Naive thymus-derived CD8-positive, alpha-beta T cell (primary cell): ENCODE measurements at regions not wholly inside any gene's neighbourhood (a gene's known extent, or its start where the extent isn't known, plus 50 kb on each side); places are given as distances from the start of the nearest gene placed in this dataset.

ENCODE experiments used
- ATAC-seq, 2 donors: fragments of 150-1000 bp; cut with Tn5 transposase in 1 of 2; sonication (Bioruptor Pico), chemical (Tn5 transposase) in 1 of 2; 1 replicate in 1 of 2; 2 replicates in 1 of 2; pipeline ENCODE4 v1.10.0; 2021; ENCODE audit warnings: mild to moderate bottlenecking in 2 of 2, moderate library complexity in 2 of 2
- POLR2A ChIA-PET: fragments of 350-600 bp; sonication (Branson Sonifier 250); formaldehyde crosslinking; loops from one replicate; lab custom pipeline; 2021; ENCODE audit warnings: antibody characterized with exemption; lab: Charles Lee
- DNase-seq, 10 donors: peaks; one replicate each; pipeline versions ENCODE4 v3.0.0 to v3.0.0-alpha.2; 2020 to 2022
- H3K27ac Mint-ChIP-seq, 10 donors: one replicate each; pipeline ENCODE4 v1.8.0; 2020 to 2022; ENCODE audit warnings: mild to moderate bottlenecking in 10 of 10, mixed read lengths in 10 of 10, moderate library complexity in 4 of 10, inconsistent platforms in 1 of 10
- H3K27me3 Mint-ChIP-seq, 5 donors: one replicate each; pipeline ENCODE4 v1.8.0; 2021 to 2022; ENCODE audit warnings: mixed read lengths in 5 of 5
- H3K36me3 Mint-ChIP-seq, 3 donors: one replicate each; pipeline ENCODE4 v1.8.0; 2020 to 2022; ENCODE audit warnings: mixed read lengths in 3 of 3, mild to moderate bottlenecking in 2 of 3, inconsistent platforms in 1 of 3
- H3K4me1 Mint-ChIP-seq, 4 donors: one replicate each; pipeline ENCODE4 v1.8.0; 2021 to 2022; ENCODE audit warnings: mixed read lengths in 4 of 4
- H3K4me3 Mint-ChIP-seq, 10 donors: one replicate each; pipeline ENCODE4 v1.8.0; 2020 to 2022; ENCODE audit warnings: mild to moderate bottlenecking in 10 of 10, mixed read lengths in 10 of 10, moderate library complexity in 6 of 10, inconsistent platforms in 1 of 10
- H3K9me3 Mint-ChIP-seq, 9 donors: one replicate each; pipeline ENCODE4 v1.8.0; 2020 to 2022; ENCODE audit warnings: mixed read lengths in 9 of 9, mild to moderate bottlenecking in 3 of 9, inconsistent platforms in 1 of 9, moderate library complexity in 1 of 9

GRCh38 chr13:54841682-54842081 lies 1813.1 kb downstream of the OLFM4 start:
- Mint-ChIP-seq H3K27me3 (no peaks in the 10 kb centered on the region), H3K9me3 (peaks cover 0 to 12% (median 6%) of the 10 kb centered on the region in 9 donors), H3K36me3 (no peaks in the 10 kb centered on the region), H3K27ac (no peak overlapping the region), H3K4me1 (no peaks in the 10 kb centered on the region), H3K4me3 (no peak overlapping the region)
- DNase-seq (no peak), ATAC-seq (no peak)
- POLR2A ChIA-PET, result no interaction called here

GRCh38 chr13:54845351-54845965 lies 1816.8 kb downstream of the OLFM4 start:
- POLR2A ChIA-PET, result no interaction called here
- ATAC-seq, result no peak
- H3K27me3 Mint-ChIP-seq, result no peaks in the 10 kb centered on the region
- no peaks in the 10 kb centered on the region for H3K36me3 Mint-ChIP-seq
- DNase-seq, result no peak
- no peak overlapping the region for H3K27ac Mint-ChIP-seq
- no peak overlapping the region for H3K4me3 Mint-ChIP-seq
- H3K4me1 Mint-ChIP-seq, result no peaks in the 10 kb centered on the region
- H3K9me3 Mint-ChIP-seq, result peaks cover 2 to 11% (median 6%) of the 10 kb centered on the region in 9 donors

GRCh38 chr13:54852831-54853230 lies 1824.2 kb downstream of the OLFM4 start:
- H3K36me3 Mint-ChIP-seq, result no peaks in the 10 kb centered on the region
- DNase-seq (no peak), ATAC-seq (no peak)
- POLR2A ChIA-PET, result no interaction called here
- peaks cover 5 to 22% (median 8%) of the 10 kb centered on the region in 9 donors for H3K9me3 Mint-ChIP-seq
- H3K27ac Mint-ChIP-seq, result no peak overlapping the region
- H3K4me1 Mint-ChIP-seq, result no peaks in the 10 kb centered on the region
- no peak overlapping the region for H3K4me3 Mint-ChIP-seq
- H3K27me3 Mint-ChIP-seq, result no peaks in the 10 kb centered on the region

- ATAC-seq (no peak), DNase-seq (no peak)
- Mint-ChIP-seq H3K36me3 (no peaks in the 10 kb centered on the region), H3K4me3 (no peak overlapping the region), H3K9me3 (peaks cover 0 to 28% (median 14%) of the 10 kb centered on the region in 9 donors), H3K27ac (no peak overlapping the region), H3K27me3 (no peaks in the 10 kb centered on the region), H3K4me1 (no peaks in the 10 kb centered on the region)
- POLR2A ChIA-PET, result no interaction called here
These were observed 1831.2 kb downstream of the OLFM4 start for GRCh38 chr13:54859827-54860226.

DNA sequence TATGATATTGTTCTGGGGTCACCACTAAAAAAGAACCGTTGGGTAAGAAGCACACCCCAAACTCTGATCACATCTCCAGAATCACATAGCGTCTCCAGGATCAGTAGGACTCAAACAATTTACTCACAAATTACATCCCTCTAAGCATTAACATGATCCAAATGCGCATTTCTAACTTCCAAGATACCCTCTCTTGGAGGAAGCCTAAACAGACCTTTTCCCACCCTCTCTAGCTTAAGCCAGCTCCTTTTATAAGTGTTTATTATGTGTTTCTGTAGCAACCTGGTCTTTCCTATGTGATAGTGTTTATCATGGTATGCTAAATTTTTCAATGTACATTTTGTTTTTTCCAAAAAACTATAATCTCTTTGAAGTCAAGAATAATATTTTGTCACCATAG lies 1846.5 kb downstream of the OLFM4 start:
- H3K4me1 Mint-ChIP-seq, result no peaks in the 10 kb centered on the region
- POLR2A ChIA-PET, result no interaction called here
- H3K4me3 Mint-ChIP-seq, result no peak overlapping the region
- H3K9me3 Mint-ChIP-seq, result peaks cover 0 to 11% (median 7%) of the 10 kb centered on the region in 9 donors
- no peaks in the 10 kb centered on the region for H3K36me3 Mint-ChIP-seq
- H3K27me3 Mint-ChIP-seq, result no peaks in the 10 kb centered on the region
- ATAC-seq, result no peak
- DNase-seq, result no peak
- no peak overlapping the region for H3K27ac Mint-ChIP-seq

- Mint-ChIP-seq H3K9me3 (peaks cover 0 to 14% (median 6%) of the 10 kb centered on the region in 9 donors), H3K36me3 (no peaks in the 10 kb centered on the region), H3K4me1 (no peaks in the 10 kb centered on the region), H3K4me3 (no peak overlapping the region), H3K27me3 (no peaks in the 10 kb centered on the region), H3K27ac (no peak overlapping the region)
- POLR2A ChIA-PET, result no interaction called here
- ATAC-seq (no peak), DNase-seq (no peak)
These were observed 1850.4 kb downstream of the OLFM4 start for GRCh38 chr13:54879036-54879435.

- Mint-ChIP-seq H3K27ac (no peak overlapping the region), H3K27me3 (no peaks in the 10 kb centered on the region), H3K9me3 (peaks cover 2 to 22% (median 11%) of the 10 kb centered on the region in 9 donors), H3K4me3 (no peak overlapping the region), H3K36me3 (no peaks in the 10 kb centered on the region), H3K4me1 (no peaks in the 10 kb centered on the region)
- POLR2A ChIA-PET, result no interaction called here
- DNase-seq, result no peak
- no peak for ATAC-seq
These were observed 1856.1 kb downstream of the OLFM4 start for GRCh38 chr13:54884682-54885081.

GRCh38 chr13:54890976-54891375 lies 1862.4 kb downstream of the OLFM4 start:
- Mint-ChIP-seq H3K4me3 (no peak overlapping the region), H3K27me3 (no peaks in the 10 kb centered on the region), H3K27ac (no peak overlapping the region), H3K9me3 (peaks cover 0 to 35% (median 21%) of the 10 kb centered on the region in 9 donors), H3K4me1 (no peaks in the 10 kb centered on the region), H3K36me3 (no peaks in the 10 kb centered on the region)
- POLR2A ChIA-PET, result no interaction called here
- DNase-seq (no peak), ATAC-seq (no peak)

DNA sequence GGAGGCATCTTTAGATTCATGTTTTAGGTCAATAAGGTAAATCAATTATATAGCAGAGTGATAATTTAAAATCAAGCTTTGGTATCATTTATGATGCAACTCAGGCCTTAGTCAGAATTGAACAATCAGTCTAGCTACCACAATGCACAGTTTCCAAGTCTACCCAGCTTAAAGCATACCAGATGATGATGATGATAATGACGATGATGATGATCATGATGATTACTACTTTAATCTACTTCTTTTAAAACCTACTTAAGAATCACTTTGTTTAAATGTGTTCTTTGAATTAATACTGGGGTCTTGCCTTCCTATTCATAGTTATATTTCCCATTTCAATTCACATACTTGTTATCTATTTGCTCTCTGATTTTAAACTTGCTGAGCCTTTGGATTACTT lies 1872.7 kb downstream of the OLFM4 start:
- Mint-ChIP-seq H3K27ac (no peak overlapping the region), H3K9me3 (peaks cover under 1 to 25% (median 3%) of the 10 kb centered on the region in 9 donors), H3K36me3 (peaks cover 0 to 9% (median 0%) of the 10 kb centered on the region in 3 donors), H3K4me1 (no peaks in the 10 kb centered on the region), H3K27me3 (no peaks in the 10 kb centered on the region), H3K4me3 (no peak overlapping the region)
- POLR2A ChIA-PET, result no interaction called here
- ATAC-seq, result no peak
- DNase-seq, result no peak

GRCh38 chr13:54912367-54912766 lies 1883.8 kb downstream of the OLFM4 start:
- no peak overlapping the region for H3K4me3 Mint-ChIP-seq
- no peaks in the 10 kb centered on the region for H3K4me1 Mint-ChIP-seq
- no peak overlapping the region for H3K27ac Mint-ChIP-seq
- POLR2A ChIA-PET, result no interaction called here
- ATAC-seq, result no peak
- DNase-seq, result no peak
- H3K36me3 Mint-ChIP-seq, result peaks cover 0 to 5% (median 0%) of the 10 kb centered on the region in 3 donors
- no peaks in the 10 kb centered on the region for H3K27me3 Mint-ChIP-seq
- H3K9me3 Mint-ChIP-seq, result peaks cover 9 to 52% (median 32%) of the 10 kb centered on the region in 9 donors

- Mint-ChIP-seq H3K27ac (peak overlapping the region in 1 of 10 donors; percentile 15), H3K27me3 (no peaks in the 10 kb centered on the region), H3K4me1 (no peaks in the 10 kb centered on the region), H3K36me3 (peaks cover 0 to 5% (median 0%) of the 10 kb centered on the region in 3 donors), H3K4me3 (no peak overlapping the region), H3K9me3 (peaks cover 9 to 56% (median 32%) of the 10 kb centered on the region in 9 donors)
- no peak for DNase-seq
- POLR2A ChIA-PET, result no interaction called here
- no peak for ATAC-seq
These were observed 1885.1 kb downstream of the OLFM4 start for GRCh38 chr13:54913668-54914067.

- ATAC-seq (no peak), DNase-seq (no peak)
- H3K36me3 Mint-ChIP-seq, result peaks cover 0 to 1% (median 0%) of the 10 kb centered on the region in 3 donors
- H3K9me3 Mint-ChIP-seq, result peaks cover 2 to 40% (median 14%) of the 10 kb centered on the region in 9 donors
- no peak overlapping the region for H3K4me3 Mint-ChIP-seq
- H3K27me3 Mint-ChIP-seq, result no peaks in the 10 kb centered on the region
- no peak overlapping the region for H3K27ac Mint-ChIP-seq
- POLR2A ChIA-PET, result no interaction called here
- no peaks in the 10 kb centered on the region for H3K4me1 Mint-ChIP-seq
These were observed 1898.9 kb downstream of the OLFM4 start for GRCh38 chr13:54927538-54927937.

- Mint-ChIP-seq H3K27me3 (no peaks in the 10 kb centered on the region), H3K4me3 (no peak overlapping the region), H3K9me3 (peaks cover 0 to 38% (median 14%) of the 10 kb centered on the region in 9 donors), H3K4me1 (no peaks in the 10 kb centered on the region), H3K27ac (no peak overlapping the region), H3K36me3 (peaks cover 0 to 1% (median 0%) of the 10 kb centered on the region in 3 donors)
- ATAC-seq, result no peak
- no peak for DNase-seq
- POLR2A ChIA-PET, result no interaction called here
These were observed 1899.5 kb downstream of the OLFM4 start for GRCh38 chr13:54928071-54928470.

DNA sequence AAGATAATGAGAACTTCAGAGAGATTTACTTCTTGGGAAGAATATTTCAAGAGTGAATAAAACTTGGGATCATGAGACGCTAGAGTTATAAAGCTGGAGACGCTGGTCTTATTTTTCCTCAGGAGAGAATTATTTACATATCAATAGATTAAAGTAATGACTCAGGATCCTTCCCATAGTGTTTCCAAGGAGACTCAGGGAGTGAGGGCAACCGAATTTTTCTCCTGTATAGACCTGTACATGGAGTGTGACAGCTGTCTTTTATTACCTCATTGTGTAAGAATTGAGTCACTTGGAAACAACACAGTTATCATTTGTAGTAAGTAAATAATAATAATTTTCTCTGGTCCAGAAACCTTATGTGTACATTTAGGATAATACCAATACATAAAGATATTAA lies 1905.5 kb downstream of the OLFM4 start:
- Mint-ChIP-seq H3K4me3 (no peak overlapping the region), H3K27me3 (no peaks in the 10 kb centered on the region), H3K4me1 (no peaks in the 10 kb centered on the region), H3K36me3 (no peaks in the 10 kb centered on the region), H3K27ac (no peak overlapping the region), H3K9me3 (peaks cover 5 to 27% (median 14%) of the 10 kb centered on the region in 9 donors)
- POLR2A ChIA-PET, result no interaction called here
- DNase-seq (no peak), ATAC-seq (no peak)
